UCSD-AML1 (cell line): ENCODE measurements at regions not wholly inside any gene's neighbourhood (a gene's known extent, or its start where the extent isn't known, plus 50 kb on each side); places are given as distances from the start of the nearest gene placed in this dataset.

Experiments used
- DNase-seq: peaks from one replicate; lab custom pipeline; 2025; ENCODE audit not compliant: unreplicated experiment; lab: John Stamatoyannopoulos, UW

- no peak for DNase-seq
Measured at GRCh38 chr18:2325933-2326332, 245.4 kb downstream of the METTL4 start.

DNA sequence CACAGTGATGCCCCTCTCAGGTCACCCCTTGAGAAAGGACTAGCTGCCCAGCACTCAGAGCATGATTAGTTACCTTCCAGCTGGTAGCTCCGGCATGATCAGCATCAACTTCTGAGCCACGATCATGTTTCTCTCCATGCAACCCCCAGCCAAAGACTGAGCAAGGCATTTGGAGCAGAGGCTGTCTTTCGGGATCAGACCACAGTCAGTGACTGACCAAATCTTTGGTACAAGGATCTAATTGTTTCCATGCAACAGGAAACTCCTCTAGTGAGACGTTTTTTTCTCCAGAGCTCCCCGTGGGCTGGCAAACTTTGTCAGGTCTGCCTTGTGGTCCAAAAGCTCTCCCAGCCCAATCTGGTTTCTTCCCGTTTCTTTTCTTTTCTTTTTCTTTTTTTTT lies 244.3 kb downstream of the METTL4 start:
- DNase-seq = no peak

GRCh38 chr18:2330764-2331163 lies 240.5 kb downstream of the METTL4 start:
- DNase-seq = no peak

- DNase-seq = no peak
Measured at GRCh38 chr18:2331491-2331890, 239.8 kb downstream of the METTL4 start.

GRCh38 chr18:2336690-2337392 lies 234.5 kb downstream of the METTL4 start:
- no peak for DNase-seq

- peak; percentile 14 for DNase-seq
Measured at GRCh38 chr18:2337552-2338141, 233.7 kb downstream of the METTL4 start.

- no peak for DNase-seq
Measured at GRCh38 chr18:2338601-2339000, 232.7 kb downstream of the METTL4 start.

DNA sequence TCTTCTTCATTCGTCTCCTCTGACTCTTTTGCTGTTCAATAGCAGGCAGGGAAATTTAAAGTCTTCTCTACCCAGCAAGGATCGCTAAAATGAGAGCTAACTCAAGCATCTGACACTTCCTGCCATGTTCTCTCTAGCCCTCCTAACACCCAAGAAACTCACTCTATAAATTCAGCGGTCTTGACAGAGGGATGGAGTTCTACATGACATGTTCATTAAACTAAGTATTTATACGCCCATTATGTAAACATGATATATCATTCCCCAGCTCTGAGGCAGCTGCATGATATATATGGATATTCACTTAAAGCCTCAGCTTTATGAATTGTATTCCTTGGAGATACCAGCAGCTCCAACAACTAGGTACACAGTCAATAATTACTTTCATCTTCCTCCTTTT lies 231.0 kb downstream of the METTL4 start:
- DNase-seq = no peak

DNA sequence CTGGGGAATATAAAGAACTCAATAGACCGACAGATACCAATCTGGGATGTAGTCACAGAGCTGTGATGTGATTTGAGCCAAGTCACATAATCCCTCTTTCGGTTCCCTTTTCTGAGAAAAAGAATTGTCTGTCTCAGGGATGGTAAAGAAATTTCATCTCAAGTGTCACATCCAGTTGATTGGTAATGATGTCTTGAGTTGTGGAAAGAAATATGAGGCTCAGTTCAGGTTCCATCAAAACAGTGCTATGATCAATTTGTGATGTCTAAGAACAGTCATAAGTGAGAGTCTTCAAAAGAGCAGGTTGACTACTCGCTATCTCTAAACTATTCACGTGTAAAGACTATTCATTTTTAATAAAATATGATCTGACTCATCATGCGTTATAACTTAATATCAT lies 223.3 kb downstream of the METTL4 start:
- no peak for DNase-seq

GRCh38 chr18:2351126-2351850 lies 220.0 kb downstream of the METTL4 start:
- no peak for DNase-seq

DNA sequence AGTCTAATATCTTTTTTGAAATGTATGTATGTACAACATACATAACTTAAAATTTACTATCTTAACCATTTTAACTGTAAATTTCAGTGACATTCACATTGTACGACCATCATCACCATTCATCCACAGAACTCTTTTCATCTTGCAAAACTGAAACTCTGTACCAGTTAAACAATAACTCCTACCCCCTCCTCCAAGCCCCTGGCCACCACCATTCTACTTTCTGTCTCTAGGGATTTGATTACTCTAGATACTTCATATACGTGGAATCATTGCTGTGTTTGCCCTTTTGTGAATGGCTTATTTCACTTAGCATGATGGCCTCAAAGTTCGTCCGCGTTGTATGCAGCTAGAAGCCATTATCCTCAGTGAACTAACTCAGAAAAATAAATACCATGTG lies 217.0 kb downstream of the METTL4 start:
- no peak for DNase-seq

GRCh38 chr18:2356906-2357305 lies 214.4 kb downstream of the METTL4 start:
- no peak for DNase-seq

GRCh38 chr18:2360861-2361260 lies 210.4 kb downstream of the METTL4 start:
- DNase-seq = no peak

- DNase-seq = no peak
Measured at GRCh38 chr18:2368102-2368501, 203.2 kb downstream of the METTL4 start.

DNA sequence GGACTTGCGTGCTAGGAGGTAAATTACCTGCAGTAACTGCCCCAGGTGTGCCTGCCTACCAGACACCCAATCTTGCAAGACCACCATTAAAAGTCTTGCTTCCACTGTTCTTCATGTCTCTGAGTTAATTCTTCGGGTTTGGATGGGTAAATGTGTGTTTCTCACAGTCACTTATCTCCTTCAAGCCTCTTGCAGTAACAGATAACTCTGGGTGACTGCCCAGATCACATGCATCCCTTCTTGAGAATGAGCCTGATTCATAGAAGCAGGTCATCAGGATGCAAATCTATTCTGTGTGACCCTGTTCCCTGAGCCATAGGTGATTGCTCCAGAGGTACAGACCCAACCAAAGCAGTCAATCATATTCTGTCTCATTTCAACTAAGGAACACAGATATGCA lies 194.6 kb downstream of the METTL4 start:
- DNase-seq = no peak

GRCh38 chr18:2380101-2380500 lies 191.2 kb downstream of the METTL4 start:
- no peak for DNase-seq

DNA sequence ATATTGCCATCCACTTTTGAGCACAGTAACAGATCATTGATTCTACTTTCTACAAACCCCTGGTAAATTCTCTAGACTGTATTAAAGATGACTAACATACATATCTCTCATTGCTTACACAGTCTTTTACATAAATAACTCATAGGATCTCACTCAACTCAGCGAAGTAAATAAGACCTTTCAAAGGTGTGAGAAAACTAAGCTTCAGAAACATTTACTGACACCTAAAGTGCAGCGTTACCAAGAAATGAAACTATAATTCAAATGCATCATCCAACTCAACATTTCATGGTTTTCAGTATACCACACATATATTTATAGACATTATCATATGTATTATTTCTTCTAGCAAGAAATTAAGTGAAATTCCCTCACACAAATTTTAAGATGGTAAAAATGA lies 189.8 kb downstream of the METTL4 start:
- no peak for DNase-seq

GRCh38 chr18:2387588-2387987 lies 183.7 kb downstream of the METTL4 start:
- no peak for DNase-seq

GRCh38 chr18:2390158-2390557 lies 181.1 kb downstream of the METTL4 start:
- DNase-seq = no peak

- no peak for DNase-seq
Measured at GRCh38 chr18:2391470-2391869, 179.8 kb downstream of the METTL4 start.

- DNase-seq = no peak
Measured at GRCh38 chr18:2392446-2392845, 178.9 kb downstream of the METTL4 start.

DNA sequence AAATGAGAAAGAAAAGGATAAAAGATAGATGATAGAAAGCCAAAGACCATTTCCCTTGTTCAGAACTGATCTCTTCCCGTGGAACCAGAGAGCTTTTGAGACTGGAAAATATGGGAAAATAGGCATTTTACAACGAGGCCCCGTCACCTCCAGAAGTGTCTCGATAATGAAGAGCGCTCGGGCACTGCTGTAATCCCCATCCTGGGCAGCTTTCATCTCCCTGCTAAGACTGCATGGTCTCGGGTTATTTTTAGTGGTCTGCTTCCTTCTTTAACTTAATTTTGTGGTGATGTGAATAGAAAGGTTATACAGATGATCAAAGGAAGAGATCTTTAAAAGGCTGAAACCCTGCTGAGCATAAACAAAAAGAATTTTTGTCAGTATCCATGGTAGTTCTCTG lies 176.6 kb downstream of the METTL4 start:
- no peak for DNase-seq
